Common myeloid progenitor, CD34-positive (primary cell): ENCODE measurements at regions not wholly inside any gene's neighbourhood (a gene's known extent, or its start where the extent isn't known, plus 50 kb on each side); places are given as distances from the start of the nearest gene placed in this dataset.
"Not testable (repeated sequence)": the region's sequence is repeated elsewhere in the genome, so short reads cannot be mapped to it uniquely, and the experiment has no call there.

Source experiments
- CTCF ChIA-PET: fragments of 350-600 bp; sonication (Branson Sonifier 250); formaldehyde crosslinking; loops from one replicate; lab custom pipeline; 2021; ENCODE audit warnings: antibody characterized with exemption; lab: Charles Lee
- POLR2A ChIA-PET: fragments of 350-600 bp; sonication (Branson Sonifier 250); formaldehyde crosslinking; loops from one replicate; lab custom pipeline; 2021; ENCODE audit warnings: antibody characterized with exemption; lab: Charles Lee
- DNase-seq, 3 donors: peaks; one replicate each; pipeline versions ENCODE4 v3.0.0 to v3.0.0-alpha.2; 2013
- H3K27ac ChIP-seq, 2 experiments: 1 replicate in 1 of 2; 2 replicates in 1 of 2; pipeline ENCODE4 v1.7.0; 2013; ENCODE audit warnings: inconsistent platforms in 2 of 2, low read length in 2 of 2, mild to moderate bottlenecking in 2 of 2, low read depth in 1 of 2, moderate library complexity in 1 of 2; ENCODE audit not compliant: severe bottlenecking in 2 of 2, insufficient read depth in 1 of 2, poor library complexity in 1 of 2
- H3K27me3 ChIP-seq, 5 experiments: replicated peaks in 2 of 5; 1 replicate in 3 of 5; 2 replicates in 2 of 5; pipeline versions ENCODE4 v1.6.1 to v1.7.0; 2013; ENCODE audit warnings: low read length in 4 of 5, mild to moderate bottlenecking in 2 of 5, moderate library complexity in 2 of 5, inconsistent platforms in 1 of 5; ENCODE audit not compliant: insufficient read depth in 5 of 5, control insufficient read depth in 4 of 5
- H3K36me3 ChIP-seq, 4 experiments: 1 replicate in 2 of 4; 2 replicates in 2 of 4; pipeline versions ENCODE4 v1.6.1 to v1.7.0; 2013; ENCODE audit warnings: low read length in 3 of 4, control low read depth in 1 of 4, mild to moderate bottlenecking in 1 of 4; ENCODE audit not compliant: control insufficient read depth in 4 of 4, insufficient read depth in 4 of 4
- H3K4me1 ChIP-seq, 4 experiments: 1 replicate in 3 of 4; 2 replicates in 1 of 4; pipeline versions ENCODE4 v1.6.1 to v1.7.1; 2013; ENCODE audit warnings: low read length in 3 of 4, mild to moderate bottlenecking in 3 of 4, control low read depth in 1 of 4, inconsistent platforms in 1 of 4, moderate library complexity in 1 of 4; ENCODE audit not compliant: control insufficient read depth in 4 of 4, insufficient read depth in 4 of 4; ENCODE audit errors: control extremely low read depth in 1 of 4
- H3K4me3 ChIP-seq, 7 experiments: 1 replicate in 4 of 7; 2 replicates in 3 of 7; pipeline versions ENCODE4 v1.5.1 to v1.7.0; 2013; ENCODE audit warnings: mild to moderate bottlenecking in 7 of 7, low read length in 6 of 7, moderate library complexity in 6 of 7, inconsistent platforms in 2 of 7, low read depth in 2 of 7, control low read depth in 1 of 7; ENCODE audit not compliant: insufficient read depth in 4 of 7, control insufficient read depth in 1 of 7; ENCODE audit errors: extremely low read depth in 1 of 7
- H3K9me3 ChIP-seq, 5 experiments: 1 replicate in 4 of 5; 2 replicates in 1 of 5; pipeline versions ENCODE4 v1.6.1 to v1.7.1; 2013; ENCODE audit warnings: low read length in 4 of 5, mild to moderate bottlenecking in 2 of 5, inconsistent platforms in 1 of 5, low read depth in 1 of 5, moderate library complexity in 1 of 5; ENCODE audit not compliant: control insufficient read depth in 4 of 5, insufficient read depth in 2 of 5; ENCODE audit errors: control extremely low read depth in 1 of 5
- WGBS: methylation state at CpG from one replicate; pipeline ENCODE4 v1.1.5; 2013; ENCODE audit not compliant: insufficient coverage; 5-methylcytosine and 5-hydroxymethylcytosine counted together

DNA sequence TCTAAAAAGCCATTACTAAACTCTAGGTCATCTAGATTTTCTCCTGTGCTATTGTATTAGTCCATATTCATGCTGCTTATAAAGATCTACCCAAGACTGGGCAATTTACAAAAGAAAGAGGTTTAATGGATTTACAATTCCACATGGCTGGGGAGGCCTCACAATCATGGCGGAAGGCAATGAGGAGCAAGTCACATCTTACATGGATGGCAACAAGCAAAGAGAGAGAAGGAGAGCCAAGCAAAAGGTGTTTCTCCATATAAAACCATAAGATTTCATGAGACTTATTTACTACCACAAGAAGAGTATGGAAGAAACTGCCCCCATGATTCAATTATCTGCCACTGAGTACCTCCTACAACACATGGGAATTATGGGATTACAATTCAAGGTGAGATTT, 69.6 kb upstream of the CCDC6 start:
- H3K36me3 ChIP-seq, POLR2A ChIA-PET, DNase-seq, H3K4me3 ChIP-seq, H3K27ac ChIP-seq, H3K27me3 ChIP-seq, H3K4me1 ChIP-seq: not testable (repeated sequence)
- H3K9me3 ChIP-seq, result peaks cover 0 to 10% (median 3%) of the 10 kb centered on the region in 5 experiments
- CTCF ChIA-PET, result interaction anchor here (1.5 kb wide), 1 partner anchor 10 kb away, joined by 3 read pairs; no protein-coding TSS in a partner anchor
- WGBS, result 100% methylated on average over 1 of the region's 1 CpG

DNA sequence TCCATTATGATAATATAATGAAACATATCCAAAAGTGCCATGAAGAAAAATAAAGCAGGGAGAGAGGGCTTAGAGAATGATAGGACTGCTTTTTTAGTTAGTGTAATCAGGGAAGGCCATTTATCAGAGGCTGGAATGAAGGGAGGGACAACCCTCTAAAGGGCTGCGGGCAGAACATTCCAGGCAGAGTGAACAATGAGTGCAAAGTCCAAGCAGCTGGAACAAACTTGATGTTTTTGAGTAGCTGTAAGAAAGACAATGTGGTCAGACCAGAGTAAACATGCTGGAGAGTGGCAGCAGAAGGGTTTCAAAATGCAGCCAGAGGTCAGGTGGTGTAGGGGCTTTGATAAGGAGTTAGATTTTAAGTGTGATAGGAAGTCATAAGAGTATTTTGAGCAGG, 65.6 kb upstream of the CCDC6 start:
- WGBS, result 100% methylated on average over 1 of the region's 1 CpG
- no peaks in the 10 kb centered on the region for H3K27me3 ChIP-seq
- no peak for DNase-seq
- H3K4me1 ChIP-seq, result peaks cover 0 to 5% (median 0%) of the 10 kb centered on the region in 4 experiments
- H3K9me3 ChIP-seq, result no peaks in the 10 kb centered on the region
- no peak overlapping the region for H3K27ac ChIP-seq
- ChIA-PET CTCF (no interaction called here), POLR2A (no interaction called here)
- no peak overlapping the region for H3K4me3 ChIP-seq
- H3K36me3 ChIP-seq, result no peaks in the 10 kb centered on the region

DNA sequence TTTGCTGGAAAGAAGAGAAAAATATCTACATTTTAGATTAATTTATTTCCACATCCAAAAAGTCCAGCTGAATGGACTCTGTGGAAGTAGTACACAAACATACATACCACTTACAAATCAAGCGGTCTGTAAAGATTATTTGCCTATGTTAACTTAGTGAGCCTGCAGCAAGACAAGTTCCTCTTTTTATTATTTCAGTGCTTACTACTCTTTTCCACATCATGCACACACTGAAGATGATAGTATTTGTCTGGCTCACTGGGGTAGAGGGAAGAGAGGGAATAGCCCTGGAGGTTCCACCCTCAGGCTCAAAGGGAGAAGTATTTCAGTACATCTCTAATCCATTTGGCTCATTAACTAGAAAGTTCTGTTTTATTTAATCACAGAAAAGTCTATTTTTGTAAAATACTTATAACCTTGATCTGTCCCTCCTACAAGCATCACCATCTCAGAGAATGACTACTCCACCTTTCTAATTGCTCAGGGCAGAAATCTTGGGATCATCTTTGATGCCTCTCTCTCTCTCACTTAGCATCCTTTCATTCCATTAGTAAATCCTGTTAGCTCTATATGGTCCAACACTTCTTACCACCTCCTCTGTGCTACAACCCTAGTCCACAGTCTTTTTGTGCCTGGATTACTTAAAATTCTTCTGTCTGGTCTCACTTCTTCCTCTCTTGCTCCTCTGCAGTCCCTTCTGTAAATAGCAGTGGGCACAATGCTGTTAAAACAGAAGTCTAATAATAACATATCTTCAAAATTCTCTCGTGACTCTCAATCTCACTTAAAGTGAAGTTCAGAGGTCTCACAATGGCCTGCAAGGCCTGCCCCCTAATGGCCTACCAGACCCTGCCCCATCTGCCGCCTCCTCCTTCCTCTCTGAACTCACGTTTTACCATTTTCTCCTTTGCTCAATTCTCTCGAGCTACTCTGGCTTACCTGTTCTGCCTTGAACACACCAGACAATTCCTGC, 64.3 kb upstream of the CCDC6 start:
- WGBS, result 91% methylated on average over 4 of the region's 5 CpGs
- Histone ChIP-seq H3K27me3 (no peaks in the 10 kb centered on the region), H3K4me1 (peaks cover 0 to 5% (median 0%) of the 10 kb centered on the region in 4 experiments), H3K27ac (no peak overlapping the region), H3K36me3 (no peaks in the 10 kb centered on the region), H3K4me3 (no peak overlapping the region), H3K9me3 (no peaks in the 10 kb centered on the region)
- ChIA-PET CTCF (interaction anchor here (0.7 to 1.4 kb wide), 4 partner anchors 10 to 75 kb away, joined by 3 read pairs; no protein-coding TSS in a partner anchor), POLR2A (no interaction called here)
- DNase-seq, result peak in 2 of 3 donors; percentile 36 to 51

DNA sequence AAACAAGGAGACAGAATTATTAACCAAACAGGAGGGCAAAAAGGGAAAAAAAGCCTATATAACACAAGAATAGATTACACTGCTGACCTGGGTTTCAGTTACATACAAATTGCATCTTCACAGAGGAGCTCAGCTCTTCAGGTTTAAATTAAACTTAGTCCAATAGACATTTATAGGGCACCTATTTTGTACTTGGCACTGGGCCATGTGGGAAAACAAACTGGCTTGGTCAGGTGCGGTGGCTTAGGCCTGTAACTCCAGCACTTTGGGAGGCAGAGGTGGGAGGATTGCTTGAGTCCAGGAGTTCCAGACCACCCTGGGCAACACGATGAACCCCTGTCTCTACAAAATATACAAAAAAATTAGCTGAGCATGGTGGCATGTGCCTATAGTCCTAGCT, 62.3 kb upstream of the CCDC6 start:
- Histone ChIP-seq H3K27me3 (no peaks in the 10 kb centered on the region), H3K4me1 (peaks cover 0 to 5% (median 0%) of the 10 kb centered on the region in 4 experiments), H3K27ac (no peak overlapping the region), H3K4me3 (no peak overlapping the region), H3K36me3 (no peaks in the 10 kb centered on the region), H3K9me3 (no peaks in the 10 kb centered on the region)
- 100% methylated on average over 1 of the region's 2 CpGs for WGBS
- no peak for DNase-seq
- ChIA-PET POLR2A (interaction anchor here (0.6 kb wide), 1 partner anchor 8 kb away, joined by 4 read pairs; no protein-coding TSS in a partner anchor), CTCF (interaction anchor here (0.9 to 1.7 kb wide), 2 partner anchors 17 to 61 kb away, joined by 3 to 4 read pairs; no protein-coding TSS in a partner anchor)

DNA sequence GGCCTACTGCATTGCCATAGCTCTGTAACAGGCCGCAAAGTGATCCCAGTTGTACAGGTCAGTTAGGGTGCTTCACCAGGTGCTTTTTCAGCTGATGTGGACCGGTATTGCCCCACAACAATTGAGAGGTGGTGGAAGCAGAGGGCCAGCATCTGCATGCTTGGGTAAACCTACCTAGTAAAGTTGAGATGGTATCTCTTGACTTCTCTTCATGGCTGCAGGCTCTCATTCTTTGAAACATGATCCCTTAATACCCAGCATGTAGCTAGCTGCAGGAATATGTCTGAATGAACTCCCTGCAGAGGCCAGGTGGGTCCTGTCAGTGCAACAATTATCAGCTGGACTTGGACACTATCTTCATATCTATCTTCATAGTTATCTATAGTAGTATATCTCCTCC, 60.7 kb upstream of the CCDC6 start:
- WGBS, result 50% methylated on average over 1 of the region's 2 CpGs
- H3K9me3 ChIP-seq, result no peaks in the 10 kb centered on the region
- DNase-seq, result no peak
- no peaks in the 10 kb centered on the region for H3K36me3 ChIP-seq
- POLR2A ChIA-PET, result no interaction called here
- no peak overlapping the region for H3K4me3 ChIP-seq
- H3K4me1 ChIP-seq, result peaks cover 0 to 5% (median 0%) of the 10 kb centered on the region in 4 experiments
- CTCF ChIA-PET, result interaction anchor here (1.2 kb wide), 1 partner anchor 16 kb away, joined by 3 read pairs; no protein-coding TSS in a partner anchor
- H3K27ac ChIP-seq, result no peak overlapping the region
- no peaks in the 10 kb centered on the region for H3K27me3 ChIP-seq

DNA sequence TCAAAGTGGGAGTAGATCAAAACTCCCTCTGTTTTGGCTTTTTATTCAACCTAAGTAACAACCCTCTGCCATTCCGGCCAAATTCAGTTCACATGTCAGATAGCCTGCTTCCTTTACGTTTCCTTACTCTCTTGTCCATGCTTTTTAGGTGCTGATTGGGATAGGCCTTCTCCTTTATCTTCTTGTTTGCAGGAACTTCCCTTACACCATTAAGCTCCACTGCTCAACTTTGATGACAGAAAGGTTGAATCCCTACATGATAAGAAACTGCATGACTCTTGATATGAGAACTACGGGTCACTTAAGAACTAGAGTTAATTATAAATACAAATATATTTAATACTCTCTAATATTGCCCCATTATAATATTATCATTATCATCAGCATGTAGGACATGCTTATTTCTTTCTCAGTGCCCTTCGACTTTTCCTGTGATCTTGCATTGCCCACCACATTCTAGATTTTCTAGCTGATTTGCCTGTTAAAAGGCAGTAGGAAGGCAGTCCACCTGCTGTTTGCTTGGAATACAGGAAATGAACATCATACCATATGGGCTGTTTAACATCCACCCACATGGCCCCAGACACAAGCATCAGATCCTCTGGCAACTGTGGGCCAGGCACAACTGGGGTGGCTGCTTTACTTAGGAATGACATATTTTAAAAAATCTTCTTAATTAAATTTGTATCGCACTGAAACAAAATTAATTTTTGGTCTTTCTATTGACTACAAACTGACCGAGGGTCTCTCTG, 59.7 kb upstream of the CCDC6 start:
- ChIA-PET POLR2A (no interaction called here), CTCF (interaction anchor here (0.8 to 0.9 kb wide), 2 partner anchors 9 to 12 kb away, joined by 3 read pairs; no protein-coding TSS in a partner anchor)
- Histone ChIP-seq H3K4me1 (peaks cover 0 to 3% (median 0%) of the 10 kb centered on the region in 4 experiments), H3K4me3 (no peak overlapping the region), H3K36me3 (no peaks in the 10 kb centered on the region), H3K27me3 (no peaks in the 10 kb centered on the region), H3K27ac (no peak overlapping the region), H3K9me3 (no peaks in the 10 kb centered on the region)
- WGBS, result 100% methylated on average over 3 of the region's 6 CpGs
- DNase-seq, result no peak
